Tongue (tissue), 1 donor: ENCODE measurements at regions not wholly inside any gene's neighbourhood (a gene's known extent, or its start where the extent isn't known, plus 50 kb on each side); places are given as distances from the start of the nearest gene placed in this dataset.
"Not testable (repeated sequence)": the region's sequence is repeated elsewhere in the genome, so short reads cannot be mapped to it uniquely, and the experiment has no call there.

Source experiments
- DNase-seq: peaks from one replicate; pipeline ENCODE4 v3.0.0-alpha.2; 2015

DNA sequence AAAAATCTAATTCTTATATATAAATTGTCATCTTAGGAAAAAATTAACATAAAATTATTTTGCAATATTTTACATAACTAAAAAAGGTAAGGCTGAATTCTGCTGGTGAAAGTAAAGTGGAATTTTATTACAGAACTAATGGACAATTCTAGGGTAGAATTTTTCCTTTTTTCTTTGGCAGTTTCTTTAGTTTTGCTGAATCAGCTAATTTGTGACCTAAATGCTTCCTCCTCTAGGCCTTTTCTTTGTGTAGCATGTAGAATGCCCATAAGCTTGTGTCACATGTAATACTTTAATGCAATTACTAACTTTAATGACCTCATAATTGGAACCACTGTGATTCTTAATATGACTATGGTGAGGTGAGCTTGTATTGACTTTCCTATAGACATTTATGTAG, 1378.4 kb upstream of the ADGRL4 start:
- no peak for DNase-seq

DNA sequence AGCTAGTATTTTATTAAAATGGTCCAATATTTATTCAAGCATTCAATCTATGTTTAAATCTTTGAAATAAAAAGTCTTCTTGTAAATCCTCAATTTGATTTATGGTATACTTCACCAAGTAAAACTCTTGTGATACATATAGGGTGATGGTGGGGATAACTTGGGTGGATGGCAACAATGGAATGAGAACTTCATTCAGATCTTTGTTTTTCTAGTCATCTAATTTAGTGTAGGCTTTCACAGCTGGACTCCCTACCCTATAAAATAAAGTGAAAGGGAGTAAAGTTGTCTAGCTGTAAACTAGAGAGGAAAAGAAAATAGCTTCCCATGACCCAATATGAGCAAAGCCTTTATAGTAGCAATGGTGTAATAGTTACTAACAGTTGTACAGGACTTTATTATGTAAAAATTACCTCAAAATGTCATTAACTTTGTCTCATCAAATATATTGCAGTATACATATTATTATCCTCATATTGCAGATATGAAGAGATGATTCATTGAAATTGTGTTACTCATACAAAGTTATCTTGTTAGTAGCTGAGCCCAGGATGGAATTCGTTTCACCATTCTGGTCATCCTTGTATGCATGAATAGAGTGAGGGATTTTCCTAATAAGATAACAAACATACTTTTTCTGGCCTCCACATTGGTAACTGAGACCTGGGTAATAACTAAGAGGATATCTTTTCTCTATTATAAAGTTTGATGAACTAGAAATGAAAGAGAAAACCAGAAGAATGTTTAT, 1377.7 kb upstream of the ADGRL4 start:
- DNase-seq = no peak

DNA sequence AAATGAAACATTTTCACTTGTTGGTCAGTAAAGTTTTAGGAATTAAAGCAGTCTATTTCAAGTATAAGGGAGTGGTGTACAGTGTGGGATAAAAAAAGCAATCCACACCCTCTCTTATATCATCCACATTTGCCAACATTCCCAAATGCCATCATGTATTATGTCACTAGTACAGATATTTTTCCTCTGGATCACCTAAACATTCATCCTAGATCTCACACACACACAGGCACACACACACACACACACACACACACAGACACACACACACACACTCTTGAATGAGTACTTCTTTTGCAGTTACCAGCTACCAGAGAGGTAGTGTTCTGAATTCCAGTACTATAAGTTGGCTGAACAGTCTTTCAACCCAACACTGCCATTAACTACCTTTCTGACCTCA, 1369.1 kb upstream of the ADGRL4 start:
- peak; percentile 38 for DNase-seq

DNA sequence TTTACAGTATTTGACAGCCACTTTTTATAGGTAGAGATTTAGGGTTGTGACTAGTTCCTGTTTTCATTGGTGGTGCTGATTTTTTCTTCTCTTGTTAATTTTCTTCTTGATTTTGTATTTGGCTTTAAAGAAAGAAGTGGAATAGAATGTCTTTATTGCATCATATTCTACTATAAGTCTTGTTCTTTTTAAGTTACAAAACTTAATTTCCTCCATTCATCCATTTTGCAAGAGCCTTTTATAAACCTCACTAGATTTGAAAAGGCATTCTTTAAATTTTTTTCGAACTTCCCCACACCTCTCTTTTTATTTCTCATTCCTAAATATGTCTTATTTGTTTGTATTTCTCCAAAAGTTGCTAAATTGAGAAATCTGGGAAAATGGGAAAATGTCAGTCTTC, 1368.6 kb upstream of the ADGRL4 start:
- no peak for DNase-seq

DNA sequence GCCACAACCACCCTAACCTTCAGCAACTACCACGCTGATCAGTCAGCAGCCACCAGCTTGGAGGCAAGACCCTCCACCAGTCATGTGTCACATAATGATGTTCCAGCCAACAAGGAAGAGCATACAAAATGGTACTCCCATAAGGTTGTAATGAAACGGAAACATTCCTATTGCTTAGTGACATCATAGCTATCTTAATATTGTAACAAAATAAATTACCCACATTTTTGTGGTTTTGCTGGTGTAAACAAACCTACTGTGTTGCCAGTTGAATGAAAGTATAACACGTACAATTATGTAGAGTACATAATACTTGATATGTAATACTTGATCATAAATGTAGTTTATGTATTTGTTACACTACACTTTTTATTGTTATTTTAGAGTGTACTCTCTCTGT, 1363.2 kb upstream of the ADGRL4 start:
- no peak for DNase-seq

DNA sequence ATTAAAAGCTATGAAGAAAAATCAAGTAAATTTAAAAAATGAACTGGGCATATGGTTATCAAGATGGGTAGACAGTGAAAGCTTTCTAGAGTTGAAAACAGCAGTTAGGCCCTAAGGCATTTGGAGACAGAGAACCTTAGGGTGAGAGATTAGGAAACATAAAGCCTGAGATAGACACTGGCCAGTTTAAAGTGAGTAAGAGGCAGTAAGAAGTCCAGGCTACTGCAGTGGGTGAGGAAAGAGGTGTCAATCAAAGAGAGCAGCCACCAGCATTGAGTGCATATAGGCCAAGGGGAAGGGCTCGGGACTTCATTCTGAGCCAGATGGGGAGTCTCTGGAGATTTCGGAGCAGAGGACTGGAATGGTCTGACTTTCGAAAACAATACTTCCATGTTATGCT, 1360.5 kb upstream of the ADGRL4 start:
- DNase-seq = no peak

DNA sequence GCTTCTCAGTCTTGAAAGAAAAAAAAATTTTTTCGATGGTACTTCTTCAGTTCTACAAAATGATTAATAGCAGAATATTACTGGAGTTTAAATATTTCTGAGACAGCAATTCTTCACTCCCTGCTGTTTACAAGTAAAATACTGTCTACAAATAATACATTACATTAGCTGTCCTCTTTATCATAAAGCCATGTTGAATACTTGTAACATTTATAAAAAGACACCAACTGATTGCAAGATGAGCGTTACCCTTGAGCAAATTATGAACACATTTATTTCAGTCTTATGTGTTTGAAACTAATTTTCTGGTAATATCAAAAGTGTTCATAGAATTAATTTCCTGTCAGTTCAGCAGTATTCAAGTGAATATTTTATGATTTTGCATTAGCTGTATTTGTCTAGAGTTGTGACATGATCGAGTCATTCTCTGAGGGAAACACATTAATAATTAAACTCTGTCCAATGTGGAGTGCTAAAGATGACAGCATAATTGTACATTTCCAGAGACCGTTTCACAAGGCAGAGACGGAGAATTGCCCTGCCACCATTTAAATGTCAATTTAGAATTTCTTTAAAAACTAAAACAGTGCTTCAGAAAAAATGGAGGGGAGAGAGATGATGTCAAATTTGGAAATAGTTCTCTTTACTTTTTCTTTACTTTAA, 1359.0 kb upstream of the ADGRL4 start:
- DNase-seq = no peak

DNA sequence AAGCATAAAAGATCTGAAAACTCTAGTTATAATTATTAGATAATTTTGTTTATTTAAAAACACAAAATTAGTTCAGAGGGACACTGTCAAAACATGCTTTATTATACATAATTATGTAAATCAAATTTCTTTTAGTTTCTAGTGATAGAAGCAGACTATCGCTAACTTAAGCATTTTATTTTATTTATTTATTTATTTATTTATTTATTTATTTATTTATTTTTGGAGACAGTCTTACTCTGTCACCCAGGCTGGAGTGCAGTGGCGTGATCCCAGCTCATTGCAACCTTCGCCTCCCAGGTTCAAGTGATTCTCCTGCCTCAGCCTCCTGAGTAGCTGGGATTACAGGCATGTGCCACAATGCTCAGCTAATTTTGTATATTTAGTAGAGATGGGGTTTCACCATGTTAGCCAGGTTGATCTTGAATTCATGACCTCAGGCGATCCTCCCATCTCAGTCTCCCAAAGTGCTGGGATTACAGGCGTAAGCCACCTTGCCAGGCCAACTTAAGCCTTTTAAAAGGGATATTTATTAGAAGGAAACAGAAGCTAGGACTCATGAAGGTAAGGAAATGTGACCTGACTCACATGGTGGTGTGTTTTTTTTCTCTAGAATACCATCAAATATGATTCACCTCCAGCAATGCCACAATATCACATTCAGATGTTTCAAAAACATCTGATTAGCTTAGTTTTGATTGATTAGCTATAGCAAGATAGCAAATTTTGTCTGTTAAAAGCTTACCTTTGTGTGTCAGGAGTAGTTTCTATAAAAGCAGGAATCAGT, 1357.4 kb upstream of the ADGRL4 start:
- no peak for DNase-seq

DNA sequence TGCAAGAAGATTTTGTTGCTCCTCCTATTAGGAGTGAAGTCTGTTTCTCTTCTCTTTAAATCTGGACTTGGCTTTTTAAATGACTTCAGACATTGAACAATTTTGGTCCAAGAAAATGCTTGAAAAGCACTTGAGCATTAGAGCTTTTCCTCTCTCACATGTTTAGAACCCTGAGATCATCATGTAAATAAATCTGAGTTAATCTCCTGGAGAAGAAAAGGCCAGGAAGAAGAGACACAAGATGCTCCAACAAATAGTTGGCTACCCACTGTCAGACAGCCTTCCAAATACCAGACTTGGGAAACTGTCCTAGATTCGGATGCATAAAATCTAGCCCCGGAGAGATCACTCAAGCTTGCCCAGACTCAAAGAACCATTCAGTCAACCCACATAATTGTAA, 1353.1 kb upstream of the ADGRL4 start:
- DNase-seq = peak; percentile 11

DNA sequence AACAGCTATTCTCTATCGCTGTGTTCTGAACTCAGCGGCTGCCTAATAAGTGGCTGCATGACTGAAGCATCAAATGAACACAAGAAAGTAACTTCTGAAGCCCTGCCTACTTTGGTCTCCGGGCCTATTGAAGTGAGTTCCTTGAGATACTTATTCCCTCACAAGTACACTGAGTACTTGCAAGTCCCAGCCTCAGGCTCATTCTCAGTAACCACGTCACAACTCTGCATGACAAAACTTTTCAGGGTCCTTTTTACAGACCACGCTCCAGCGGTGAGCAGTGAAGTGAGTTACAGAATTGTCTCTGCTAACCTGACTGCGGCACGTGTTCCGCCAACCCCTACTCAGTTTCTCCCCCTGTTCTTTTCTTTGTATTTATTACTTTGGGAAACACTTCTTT, 1342.7 kb upstream of the ADGRL4 start:
- no peak for DNase-seq

DNA sequence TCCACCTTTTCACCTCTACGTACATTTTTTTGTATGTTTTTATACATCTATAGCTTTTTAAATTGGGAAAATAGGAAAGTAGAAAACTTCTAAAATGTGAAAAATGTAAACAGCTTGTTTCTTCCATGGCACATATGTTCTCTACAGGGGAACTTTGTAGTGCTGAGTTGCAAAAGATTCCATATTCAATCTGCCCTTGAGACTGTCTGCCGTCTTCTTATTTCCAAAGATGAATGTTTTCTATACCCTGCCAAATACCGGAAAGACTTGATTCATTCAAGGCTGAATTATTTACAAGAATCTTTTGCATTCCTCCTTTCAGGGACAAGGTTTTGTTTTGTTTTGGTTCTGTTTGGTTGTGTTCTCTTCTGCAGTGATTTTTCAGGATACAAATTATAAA, 1334.5 kb upstream of the ADGRL4 start:
- no peak for DNase-seq

DNA sequence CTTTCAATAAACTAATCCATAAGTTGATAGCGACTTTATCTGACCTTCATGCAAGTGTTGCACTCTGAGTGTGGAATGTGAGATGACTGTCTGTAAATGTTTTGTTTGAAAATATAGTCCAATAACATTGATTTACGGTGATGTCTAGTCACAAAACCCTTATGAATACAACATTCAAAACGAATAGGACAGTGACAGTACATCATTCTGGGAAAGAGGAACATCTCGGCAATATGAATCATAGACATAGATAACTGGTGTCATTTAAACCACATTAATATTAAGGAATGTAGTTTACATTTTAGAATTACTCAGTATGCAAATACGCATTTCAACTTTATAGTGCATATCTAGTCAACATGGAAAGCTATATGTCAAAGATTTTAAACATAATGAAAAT, 1311.6 kb upstream of the ADGRL4 start:
- DNase-seq = no peak

DNA sequence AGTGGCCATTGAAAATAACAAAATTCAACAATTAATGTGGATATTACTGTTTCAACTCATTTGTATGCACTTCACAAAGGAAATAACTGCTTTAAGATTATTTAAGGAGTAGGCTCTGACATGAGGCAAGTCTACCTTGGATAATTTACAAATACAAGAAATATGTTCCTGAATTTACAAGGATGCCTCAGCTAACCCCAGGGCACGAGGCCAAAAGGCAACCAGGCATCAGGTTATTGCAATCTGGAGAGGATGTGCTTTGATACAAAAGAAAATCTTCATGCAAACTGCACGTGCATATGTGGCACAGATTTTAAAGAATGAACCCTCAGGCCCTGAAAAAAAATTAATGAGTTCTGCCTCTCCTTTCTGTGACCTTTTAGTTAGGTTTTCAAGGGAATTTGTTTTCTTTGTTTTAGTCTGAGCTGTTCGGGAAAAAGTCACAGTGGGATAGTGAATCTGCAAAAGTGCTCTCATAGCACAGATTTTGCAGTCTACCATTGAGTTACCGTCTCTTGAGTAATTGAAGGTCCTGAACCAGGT, 1304.2 kb upstream of the ADGRL4 start:
- DNase-seq = no peak

DNA sequence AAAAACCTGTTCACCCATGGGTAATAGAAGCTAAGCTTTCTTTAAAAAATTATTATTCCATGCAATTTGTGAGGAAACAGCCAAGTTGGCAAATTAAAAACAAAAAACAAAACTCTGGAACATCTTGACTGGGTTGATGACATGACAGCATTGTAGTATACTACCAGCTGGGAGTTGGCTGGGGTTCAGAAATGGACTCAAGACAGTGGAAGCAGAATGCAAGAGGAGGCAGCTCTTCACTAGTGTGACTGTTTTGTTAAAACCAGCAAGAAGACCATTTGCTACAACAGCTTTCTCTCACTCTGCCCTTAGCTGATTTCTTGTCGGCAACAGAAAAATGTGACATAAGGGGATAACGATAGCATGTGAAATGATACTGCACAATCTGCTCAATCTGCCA, 1298.9 kb upstream of the ADGRL4 start:
- DNase-seq = peak; percentile 8

DNA sequence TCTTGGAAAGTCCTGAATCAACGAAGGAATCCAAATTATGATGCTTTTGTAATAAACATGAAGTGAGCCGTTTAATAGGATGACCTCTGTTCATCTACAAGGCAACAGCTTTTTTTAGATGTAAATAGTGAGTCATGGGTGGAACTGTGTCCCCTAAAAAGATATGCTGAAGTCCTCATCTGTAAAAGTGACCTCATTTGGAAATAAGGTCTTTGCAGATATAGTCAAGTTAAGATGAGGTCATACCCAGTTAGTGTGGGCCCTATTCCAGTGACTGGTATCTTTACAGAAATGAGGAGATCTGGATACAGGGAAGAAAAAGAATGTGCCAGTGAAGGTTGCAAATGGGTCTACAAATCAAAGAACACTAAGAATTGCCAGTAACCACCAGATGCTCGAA, 1287.3 kb upstream of the ADGRL4 start:
- DNase-seq = no peak

DNA sequence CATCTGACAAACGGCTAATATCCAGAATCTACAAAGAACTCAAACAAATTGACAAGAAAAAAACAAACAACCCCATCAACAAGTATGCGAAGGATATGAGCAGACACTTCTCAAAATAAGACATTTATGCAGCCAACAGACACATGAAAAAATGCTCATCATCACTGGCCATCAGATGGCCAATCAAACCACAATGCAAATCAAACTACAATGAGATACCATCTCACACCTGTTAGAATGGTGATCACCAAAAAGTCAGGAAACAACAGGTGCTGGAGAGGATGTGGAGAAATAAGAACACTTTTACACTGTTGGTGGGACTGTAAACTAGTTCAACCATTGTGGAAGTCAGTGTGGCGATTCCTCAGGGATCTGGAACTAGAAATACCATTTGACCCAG, 1282.2 kb upstream of the ADGRL4 start:
- not testable (repeated sequence) for DNase-seq

DNA sequence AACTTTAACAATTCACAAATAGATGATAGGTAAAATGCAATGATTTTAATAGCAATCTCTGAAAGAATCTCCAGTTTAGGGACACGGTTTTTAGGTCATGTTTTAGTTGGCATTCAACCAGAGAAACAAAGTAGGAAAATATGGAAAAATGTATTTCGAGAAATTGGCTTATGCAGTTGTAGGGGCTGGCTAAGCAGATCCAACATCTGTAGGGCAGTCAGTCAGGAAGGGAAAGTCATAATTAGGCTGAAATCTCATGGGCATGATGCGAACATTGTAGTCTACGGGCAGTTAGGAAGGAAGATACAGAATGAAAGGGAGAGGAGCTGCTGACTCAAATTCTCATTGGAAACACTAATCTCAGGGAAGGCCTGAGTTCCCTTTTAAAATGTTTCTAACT, 1276.0 kb upstream of the ADGRL4 start:
- no peak for DNase-seq

DNA sequence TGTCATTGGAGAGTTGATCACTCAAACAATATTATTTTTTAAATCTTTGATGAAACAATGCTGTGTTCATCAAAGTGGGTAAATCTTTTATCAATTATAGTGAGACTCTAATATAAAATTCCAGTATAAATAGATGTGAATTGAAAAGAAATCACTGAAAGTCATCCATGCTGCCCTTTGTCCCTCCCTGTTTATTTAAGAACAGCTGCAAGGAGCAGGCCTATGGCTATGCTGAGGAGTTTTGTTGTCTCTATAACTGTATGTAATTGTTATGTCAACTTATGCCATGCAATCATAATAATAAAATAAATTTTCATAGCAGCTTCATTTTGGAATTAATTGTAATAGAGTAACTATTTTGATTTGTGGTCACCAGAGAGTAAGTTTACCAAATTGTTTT, 1272.4 kb upstream of the ADGRL4 start:
- no peak for DNase-seq

DNA sequence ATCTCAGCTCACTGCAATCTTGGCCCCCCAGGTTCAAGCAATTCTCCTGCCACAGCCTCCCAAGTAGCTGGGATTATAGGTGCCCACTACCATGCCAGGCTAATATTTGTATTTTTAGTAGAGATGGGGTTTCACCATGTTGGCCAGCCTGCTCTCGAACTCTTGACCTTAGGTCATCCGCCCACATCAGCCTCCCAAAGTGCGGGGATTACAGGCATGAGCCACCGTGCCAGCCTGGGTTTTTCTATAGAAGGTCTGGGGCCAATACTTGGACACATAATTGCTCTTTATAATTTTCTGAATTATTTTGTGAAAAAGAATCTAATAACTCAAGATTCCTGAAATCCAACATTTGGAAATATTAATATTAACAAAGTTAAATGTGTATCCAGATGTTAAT, 1267.7 kb upstream of the ADGRL4 start:
- DNase-seq = no peak

DNA sequence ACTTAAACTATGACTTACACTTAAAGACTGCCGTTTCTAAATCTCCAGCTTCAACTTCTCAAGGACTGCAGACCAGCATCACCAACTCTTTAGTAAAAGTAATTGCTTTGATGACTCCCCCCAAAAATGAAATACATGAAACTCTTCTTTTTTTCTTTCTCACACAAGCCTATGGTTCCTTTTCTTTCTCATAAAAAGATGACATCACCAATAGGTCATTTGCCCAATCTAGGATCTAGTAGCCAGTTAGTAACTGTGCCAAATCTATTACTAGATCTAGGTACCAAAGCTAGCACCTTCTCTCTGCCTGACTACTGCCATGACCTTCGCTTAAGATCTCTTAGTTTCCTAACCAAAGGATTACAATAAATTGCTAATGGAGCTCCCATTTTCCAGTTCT, 1266.0 kb upstream of the ADGRL4 start:
- DNase-seq = no peak

DNA sequence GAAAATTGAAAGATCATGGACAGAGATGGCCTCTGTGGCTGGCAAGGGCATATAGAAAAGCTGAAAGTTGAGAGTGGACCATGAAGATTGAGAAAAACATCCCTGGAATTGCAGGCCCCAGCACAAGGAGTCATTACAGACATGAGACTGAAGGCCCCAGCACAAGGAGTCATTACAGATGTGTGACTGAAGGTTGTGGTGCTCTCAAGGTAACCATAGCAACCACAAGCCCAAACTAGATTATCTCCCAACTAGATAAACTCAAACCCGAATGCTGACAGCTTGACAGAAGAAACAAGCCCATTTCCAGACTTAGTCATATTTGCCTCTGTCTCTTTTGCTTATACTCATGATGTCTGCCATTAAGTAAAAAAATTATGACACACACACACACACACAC, 1252.1 kb upstream of the ADGRL4 start:
- no peak for DNase-seq

DNA sequence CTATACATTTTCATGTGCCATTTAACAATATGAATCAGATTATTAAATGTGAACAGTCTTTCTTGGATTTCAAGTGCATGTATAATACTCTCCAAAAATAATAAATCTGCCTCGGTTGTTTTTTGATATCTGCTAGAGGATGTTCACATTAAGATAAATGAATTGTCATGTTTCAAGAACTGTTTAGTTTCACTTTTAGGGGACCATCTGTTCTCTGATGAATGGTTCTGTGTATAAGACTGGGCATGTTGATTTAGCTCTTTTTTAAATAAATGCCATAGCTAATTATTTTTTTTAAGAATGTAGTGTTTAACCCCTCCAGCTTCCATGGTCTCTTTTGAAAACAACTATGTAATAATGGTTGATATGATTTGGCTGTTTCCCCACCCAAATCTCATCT, 1245.1 kb upstream of the ADGRL4 start:
- no peak for DNase-seq

DNA sequence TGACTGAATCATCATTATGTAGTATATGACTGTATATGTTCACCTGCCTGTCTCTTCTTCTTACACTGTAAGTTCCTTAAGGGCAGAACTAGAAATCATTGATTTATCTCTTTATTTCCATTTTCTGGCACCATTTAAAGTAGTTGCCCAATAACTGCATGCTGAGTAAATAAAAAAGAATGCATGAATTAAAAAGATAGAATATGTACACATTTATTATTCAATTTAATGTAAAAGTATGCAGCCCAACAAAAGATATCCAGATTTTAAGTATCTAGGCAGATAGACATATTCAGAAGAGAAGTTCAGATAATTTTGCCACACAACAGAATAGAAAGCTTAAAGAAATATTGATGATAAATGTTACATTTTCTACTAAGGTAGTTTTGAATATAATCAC, 1244.6 kb upstream of the ADGRL4 start:
- DNase-seq = no peak
